Activated gamma-delta T cell (primary cell): ENCODE measurements at regions not wholly inside any gene's neighbourhood (a gene's known extent, or its start where the extent isn't known, plus 50 kb on each side); places are given as distances from the start of the nearest gene placed in this dataset.

Experiments
- DNase-seq: peaks from one replicate; lab custom pipeline; 2025; lab: John Stamatoyannopoulos, UW

GRCh38 chr5:56459394-56460194 is 226.5 kb upstream of the ANKRD55 start:
- DNase-seq = no peak

GRCh38 chr5:56457887-56458812 is 225.0 kb upstream of the ANKRD55 start:
- DNase-seq = no peak

GRCh38 chr5:56456002-56456401 is 222.9 kb upstream of the ANKRD55 start:
- DNase-seq = no peak

- no peak for DNase-seq
Measured at GRCh38 chr5:56455417-56455816, 222.3 kb upstream of the ANKRD55 start.

- no peak for DNase-seq
Measured at GRCh38 chr5:56454219-56454862, 221.2 kb upstream of the ANKRD55 start.

- no peak for DNase-seq
Measured at GRCh38 chr5:56451742-56452141, 218.6 kb upstream of the ANKRD55 start.

- no peak for DNase-seq
Measured at GRCh38 chr5:56450766-56451165, 217.6 kb upstream of the ANKRD55 start.

- no peak for DNase-seq
Measured at GRCh38 chr5:56449071-56449640, 216.0 kb upstream of the ANKRD55 start.

- no peak for DNase-seq
Measured at GRCh38 chr5:56447656-56448055, 214.5 kb upstream of the ANKRD55 start.

GRCh38 chr5:56447232-56447631 is 214.1 kb upstream of the ANKRD55 start:
- DNase-seq = no peak

GRCh38 chr5:56446728-56447127 is 213.6 kb upstream of the ANKRD55 start:
- no peak for DNase-seq

- DNase-seq = no peak
Measured at GRCh38 chr5:56443826-56444225, 210.7 kb upstream of the ANKRD55 start.

GRCh38 chr5:56440871-56441740 is 208.0 kb upstream of the ANKRD55 start:
- DNase-seq = no peak

GRCh38 chr5:56434986-56435385 is 201.9 kb upstream of the ANKRD55 start:
- no peak for DNase-seq

GRCh38 chr5:56433039-56433617 is 200.0 kb upstream of the ANKRD55 start:
- no peak for DNase-seq

- no peak for DNase-seq
Measured at GRCh38 chr5:56432321-56432720, 199.2 kb upstream of the ANKRD55 start.

- DNase-seq = no peak
Measured at GRCh38 chr5:56430422-56430821, 197.3 kb upstream of the ANKRD55 start.

- DNase-seq = no peak
Measured at GRCh38 chr5:56429110-56429561, 196.0 kb upstream of the ANKRD55 start.

GRCh38 chr5:56426693-56427092 is 193.6 kb upstream of the ANKRD55 start:
- DNase-seq = no peak

- DNase-seq = no peak
Measured at GRCh38 chr5:56422076-56422762, 189.1 kb upstream of the ANKRD55 start.
